Transverse colon (tissue), 4 donors: ENCODE measurements at regions not wholly inside any gene's neighbourhood (a gene's known extent, or its start where the extent isn't known, plus 50 kb on each side); places are given as distances from the start of the nearest gene placed in this dataset.
"Not testable (repeated sequence)": the region's sequence is repeated elsewhere in the genome, so short reads cannot be mapped to it uniquely, and the experiment has no call there.

Source experiments
- DNase-seq: peaks from one replicate; pipeline ENCODE4 v3.0.0-alpha.2; 2019
- H3K27ac ChIP-seq, 4 donors: fragments of 200-600 bp; sonication (generic); 2 replicates each; pipeline ENCODE4 v1.5.1; 2016 to 2018; ENCODE audit warnings: inconsistent platforms in 4 of 4
- H3K27me3 ChIP-seq: fragments of 200-600 bp; sonication (generic); 2 replicates; pipeline ENCODE4 v1.5.1; 2017; ENCODE audit warnings: inconsistent platforms
- H3K36me3 ChIP-seq, 4 donors: fragments of 200-600 bp; sonication (generic); 2 replicates each; pipeline ENCODE4 v1.5.1; 2017 to 2019; ENCODE audit warnings: inconsistent platforms in 4 of 4
- H3K4me1 ChIP-seq, 4 donors: fragments of 200-600 bp; sonication (generic); 2 replicates each; pipeline ENCODE4 v1.5.1; 2017 to 2020; ENCODE audit warnings: inconsistent platforms in 4 of 4
- H3K4me3 ChIP-seq, 4 donors: fragments of 200-600 bp; sonication (generic); 1 replicate in 1 of 4; 2 replicates in 3 of 4; pipeline versions ENCODE4 v1.5.1 to v1.6.1; 2017 to 2019; ENCODE audit warnings: inconsistent platforms in 4 of 4
- H3K9me3 ChIP-seq, 2 donors: fragments of 200-600 bp; sonication (generic); 2 replicates each; pipeline ENCODE4 v1.5.1; 2017 to 2019; ENCODE audit warnings: inconsistent platforms in 2 of 2
- EP300 ChIP-seq: sonication (generic); formaldehyde crosslinking; IDR thresholded peaks from one replicate; pipeline ENCODE4 v1.6.1; 2017; ENCODE audit warnings: antibody characterized with exemption, low read depth
- POLR2A ChIP-seq: fragments of 450-650 bp; IDR thresholded peaks from one replicate; pipeline ENCODE4 v1.6.1; 2016; ENCODE audit warnings: antibody characterized with exemption, mild to moderate bottlenecking, moderate library complexity
- POLR2AphosphoS5 ChIP-seq, 3 donors: sonication (generic); formaldehyde crosslinking; IDR thresholded peaks; one replicate each; pipeline ENCODE4 v1.6.1; 2016; ENCODE audit warnings: antibody characterized with exemption in 3 of 3
- WGBS, 2 donors: methylation state at CpG; one replicate each; pipeline ENCODE4 v1.1.5; 2018; ENCODE audit warnings: low coverage in 1 of 2; 5-methylcytosine and 5-hydroxymethylcytosine counted together
- in situ Hi-C, 4 donors: fragments of 200-750 bp; cut with MboI; loops; one replicate each; pipeline versions ENCODE4 v1.15.0 to v1.15.1; 2017; ENCODE audit warnings: low sequenced_read_pairs in 3 of 4, low pct_ligation_motif_present in 1 of 4, low pct_unique_long_range_greater_than_20kb in 1 of 4
- intact Hi-C: fragments of 100-400 bp; cut with DNase I; formaldehyde crosslinking; loops from one replicate; pipeline ENCODE4 v1.15.1; 2023; ENCODE audit warnings: low total_unique reads
- TF ChIP-seq, protein P1 (sequence below), 5 experiments: fragments of 200-600 bp in 3 of 5; fragments of 450-650 bp in 2 of 5; sonication (generic) in 3 of 5; IDR thresholded peaks; 1 replicate in 2 of 5; 2 replicates in 3 of 5; pipeline ENCODE4 v1.5.1; 2016 to 2017; ENCODE audit warnings: antibody characterized with exemption in 5 of 5, inconsistent platforms in 3 of 5, mild to moderate bottlenecking in 2 of 5, moderate library complexity in 1 of 5

DNA sequence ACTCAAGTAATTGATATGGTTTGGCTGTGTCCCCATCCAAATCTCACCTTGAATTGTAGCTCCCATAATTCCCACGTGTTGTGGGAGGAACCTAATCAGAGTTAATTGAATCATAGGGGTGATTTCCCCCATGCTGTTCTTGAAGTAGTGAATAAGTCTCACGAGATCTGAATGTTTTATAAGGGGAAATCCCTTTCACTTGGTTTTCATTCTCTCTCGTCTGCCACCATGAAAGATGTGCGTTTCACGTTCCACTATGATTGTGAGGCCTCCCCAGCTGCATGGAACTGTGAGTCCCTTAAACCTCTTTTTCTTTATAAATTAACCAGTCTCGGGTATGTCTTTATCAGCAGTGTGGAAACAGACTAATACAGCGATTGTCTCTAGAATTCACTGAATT is 135.4 kb downstream of the BACH1 start:
- no peak for DNase-seq
- no peaks in the 10 kb centered on the region for H3K36me3 ChIP-seq
- H3K27me3 ChIP-seq, result no peaks in the 10 kb centered on the region
- TF ChIP-seq EP300, result no peak
- no peak for TF ChIP-seq POLR2AphosphoS5 (IDR thresholded peaks at IDR 0.05)
- TF ChIP-seq POLR2A, result no peak
- TF ChIP-seq, protein P1, sequence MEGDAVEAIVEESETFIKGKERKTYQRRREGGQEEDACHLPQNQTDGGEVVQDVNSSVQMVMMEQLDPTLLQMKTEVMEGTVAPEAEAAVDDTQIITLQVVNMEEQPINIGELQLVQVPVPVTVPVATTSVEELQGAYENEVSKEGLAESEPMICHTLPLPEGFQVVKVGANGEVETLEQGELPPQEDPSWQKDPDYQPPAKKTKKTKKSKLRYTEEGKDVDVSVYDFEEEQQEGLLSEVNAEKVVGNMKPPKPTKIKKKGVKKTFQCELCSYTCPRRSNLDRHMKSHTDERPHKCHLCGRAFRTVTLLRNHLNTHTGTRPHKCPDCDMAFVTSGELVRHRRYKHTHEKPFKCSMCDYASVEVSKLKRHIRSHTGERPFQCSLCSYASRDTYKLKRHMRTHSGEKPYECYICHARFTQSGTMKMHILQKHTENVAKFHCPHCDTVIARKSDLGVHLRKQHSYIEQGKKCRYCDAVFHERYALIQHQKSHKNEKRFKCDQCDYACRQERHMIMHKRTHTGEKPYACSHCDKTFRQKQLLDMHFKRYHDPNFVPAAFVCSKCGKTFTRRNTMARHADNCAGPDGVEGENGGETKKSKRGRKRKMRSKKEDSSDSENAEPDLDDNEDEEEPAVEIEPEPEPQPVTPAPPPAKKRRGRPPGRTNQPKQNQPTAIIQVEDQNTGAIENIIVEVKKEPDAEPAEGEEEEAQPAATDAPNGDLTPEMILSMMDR (IDR thresholded peaks at IDR 0.05), result no peak
- H3K4me1 ChIP-seq, result no peaks in the 10 kb centered on the region
- intact Hi-C loops (no loop called here), in situ Hi-C loops (no loop called here)
- no peak overlapping the region for H3K27ac ChIP-seq
- no peak overlapping the region for H3K4me3 ChIP-seq
- 64 to 83% methylated on average over 6 to 7 of the region's 7 CpGs for WGBS, 2 donors
- no peaks in the 10 kb centered on the region for H3K9me3 ChIP-seq

- H3K36me3 ChIP-seq, H3K4me3 ChIP-seq, DNase-seq, H3K4me1 ChIP-seq, H3K27ac ChIP-seq, H3K9me3 ChIP-seq, in situ Hi-C loops, H3K27me3 ChIP-seq, intact Hi-C loops: not testable (repeated sequence)
- WGBS, 2 donors, result 100% methylated on average over 2 of the region's 2 CpGs
Measured at GRCh38 chr21:29434982-29435381, 136.3 kb downstream of the BACH1 start.

DNA sequence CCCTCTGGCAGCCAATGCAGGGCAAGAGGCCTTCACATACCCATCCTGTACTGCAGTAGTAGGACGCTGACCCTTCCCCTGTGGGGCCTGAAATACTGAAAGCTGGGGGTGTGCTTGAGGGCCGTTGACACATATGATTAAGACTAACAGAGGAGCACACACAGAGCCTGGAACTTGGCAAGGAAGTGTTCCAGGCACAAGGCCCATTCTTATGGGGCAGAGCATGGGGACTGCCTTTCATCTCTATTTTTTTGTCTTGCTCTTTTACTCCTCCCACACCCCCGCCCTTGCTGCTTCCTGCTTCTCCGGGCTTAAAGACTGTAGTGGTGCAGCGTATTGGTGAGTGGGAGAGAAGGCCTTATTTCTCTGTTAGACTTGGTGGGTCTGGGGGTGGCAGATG is 137.4 kb downstream of the BACH1 start:
- no peak overlapping the region for H3K4me3 ChIP-seq
- no peak for DNase-seq
- 79% methylated on average over 5 of the region's 5 CpGs; no CpG with 5 or more reads in 1 of the 2 donors for WGBS, 2 donors
- no peak overlapping the region for H3K27ac ChIP-seq
- H3K27me3 ChIP-seq, result no peaks in the 10 kb centered on the region
- H3K9me3 ChIP-seq, result no peaks in the 10 kb centered on the region
- H3K4me1 ChIP-seq, result no peaks in the 10 kb centered on the region
- intact Hi-C loops (no loop called here), in situ Hi-C loops (no loop called here)
- no peaks in the 10 kb centered on the region for H3K36me3 ChIP-seq
- TF ChIP-seq, protein P1 (IDR thresholded peaks at IDR 0.05), result no peak
- TF ChIP-seq POLR2AphosphoS5 (IDR thresholded peaks at IDR 0.05) (no peak), EP300 (no peak), POLR2A (no peak)

DNA sequence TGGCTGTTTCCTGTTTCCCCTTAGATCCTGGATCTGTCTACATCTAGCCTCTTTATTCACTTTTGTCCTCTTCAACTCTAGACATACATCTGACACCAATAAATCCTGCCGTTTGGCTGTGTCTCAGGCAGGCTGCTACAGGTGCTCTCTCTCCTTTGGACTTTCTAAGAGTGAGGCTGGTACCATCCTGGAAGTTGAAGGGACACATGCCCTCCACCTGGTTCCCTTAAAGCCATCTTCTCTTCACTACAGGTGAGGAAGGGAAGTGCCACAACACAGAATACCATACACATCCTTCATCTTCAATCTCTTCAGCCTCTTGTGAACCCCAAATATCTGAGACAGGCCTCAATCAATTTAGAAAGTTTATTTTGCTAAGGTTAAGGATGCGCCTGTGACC is 137.9 kb downstream of the BACH1 start:
- Histone ChIP-seq H3K9me3 (no peaks in the 10 kb centered on the region), H3K4me3 (no peak overlapping the region), H3K4me1 (no peaks in the 10 kb centered on the region), H3K36me3 (no peaks in the 10 kb centered on the region), H3K27me3 (no peaks in the 10 kb centered on the region), H3K27ac (no peak overlapping the region)
- in situ Hi-C loops, result no loop called here
- TF ChIP-seq POLR2A (no peak), POLR2AphosphoS5 (IDR thresholded peaks at IDR 0.05) (no peak), EP300 (no peak)
- TF ChIP-seq, protein P1 (IDR thresholded peaks at IDR 0.05), result no peak
- DNase-seq, result no peak
- intact Hi-C loops, result no loop called here
- WGBS, 2 donors, result 80 to 90% methylated on average over 1 to 2 of the region's 2 CpGs

DNA sequence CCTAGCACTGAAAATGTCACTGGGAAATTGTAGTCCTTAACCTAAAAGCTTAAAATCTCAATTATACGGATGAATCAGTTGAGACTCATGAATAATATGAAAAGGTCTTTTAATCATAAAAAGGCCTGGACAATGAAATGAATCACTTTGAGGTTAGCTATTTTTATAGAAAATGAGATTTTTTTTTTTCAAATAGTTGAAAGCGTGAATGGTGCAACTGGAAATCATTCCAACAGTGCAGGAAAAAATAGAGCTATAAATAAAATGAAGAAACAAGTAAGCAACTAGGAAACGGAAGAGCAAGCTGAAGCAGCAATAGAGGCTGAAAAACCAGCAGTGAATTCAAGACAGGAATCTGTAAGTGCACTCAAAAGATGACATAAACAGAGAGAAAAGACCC is 142.9 kb downstream of the BACH1 start:
- DNase-seq, result no peak
- in situ Hi-C loops (no loop called here), intact Hi-C loops (no loop called here)
- no peaks in the 10 kb centered on the region for H3K27me3 ChIP-seq
- TF ChIP-seq, protein P1 (IDR thresholded peaks at IDR 0.05), result no peak
- TF ChIP-seq EP300 (no peak), POLR2AphosphoS5 (IDR thresholded peaks at IDR 0.05) (no peak), POLR2A (no peak)
- no peaks in the 10 kb centered on the region for H3K36me3 ChIP-seq
- WGBS, 2 donors, result 67 to 79% methylated on average over 3 of the region's 3 CpGs
- no peak overlapping the region for H3K4me3 ChIP-seq
- H3K27ac ChIP-seq, result no peak overlapping the region
- no peaks in the 10 kb centered on the region for H3K4me1 ChIP-seq
- no peaks in the 10 kb centered on the region for H3K9me3 ChIP-seq
